ENCODE measurements at regions not wholly inside any gene's neighbourhood (a gene's known extent, or its start where the extent isn't known, plus 50 kb on each side); places are given as distances from the start of the nearest gene placed in this dataset.

DNA sequence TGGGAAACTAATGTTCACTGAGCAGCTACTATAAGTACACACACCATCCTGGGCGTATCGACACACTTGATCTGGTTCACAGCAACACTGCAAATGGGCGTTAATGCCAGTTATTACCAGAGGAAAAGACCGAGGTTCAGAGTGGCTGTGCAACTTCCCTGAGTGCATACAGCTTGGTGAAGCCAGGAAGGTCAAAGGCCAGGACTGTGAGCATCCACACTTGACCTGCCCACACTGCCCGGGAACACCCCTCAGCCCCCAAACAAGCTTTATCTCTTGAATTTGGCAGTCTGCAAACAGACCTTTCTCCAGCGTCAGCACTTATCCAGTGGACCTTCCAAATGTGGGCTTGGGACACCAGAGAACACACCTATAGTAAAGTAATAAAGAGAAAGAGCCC lies 312.6 kb downstream of the BCL11B start:
- no peak for DNase-seq
- no peaks in the 10 kb centered on the region for H3K4me1 ChIP-seq
- BruUV-seq (replicated peaks) = no TSS peak
- POLR2A ChIA-PET = no interaction called here
- Mint-ChIP-seq H3K4me3 (ENCODE audit: unreplicated experiment) (no peak overlapping the region), H3K4me1 (ENCODE audit: low read depth, unreplicated experiment) (no peaks in the 10 kb centered on the region), H3K27ac (ENCODE audit: unreplicated experiment) (no peak overlapping the region), H3K36me3 (ENCODE audit: insufficient read depth, unreplicated experiment) (no peaks in the 10 kb centered on the region), H3K27me3 (ENCODE audit: insufficient read depth, unreplicated experiment) (peaks cover 4% of the 10 kb centered on the region), H3K9me3 (ENCODE audit: unreplicated experiment) (no peaks in the 10 kb centered on the region)
- intact Hi-C loops (cut with micrococcal nuclease; ENCODE audit: unreplicated experiment) = no loop called here
- H3K36me3 ChIP-seq (ENCODE audit: control insufficient read depth, insufficient read depth, low read length) = no peaks in the 10 kb centered on the region
- CTCF ChIA-PET = no interaction called here
- no peaks in the 10 kb centered on the region for H3K27me3 ChIP-seq (replicated peaks; ENCODE audit: control insufficient read depth, insufficient read depth, low read length)
- H3K4me3 ChIP-seq (ENCODE audit: low read depth, low read length) = no peak overlapping the region
- TF ChIP-seq, protein P1, sequence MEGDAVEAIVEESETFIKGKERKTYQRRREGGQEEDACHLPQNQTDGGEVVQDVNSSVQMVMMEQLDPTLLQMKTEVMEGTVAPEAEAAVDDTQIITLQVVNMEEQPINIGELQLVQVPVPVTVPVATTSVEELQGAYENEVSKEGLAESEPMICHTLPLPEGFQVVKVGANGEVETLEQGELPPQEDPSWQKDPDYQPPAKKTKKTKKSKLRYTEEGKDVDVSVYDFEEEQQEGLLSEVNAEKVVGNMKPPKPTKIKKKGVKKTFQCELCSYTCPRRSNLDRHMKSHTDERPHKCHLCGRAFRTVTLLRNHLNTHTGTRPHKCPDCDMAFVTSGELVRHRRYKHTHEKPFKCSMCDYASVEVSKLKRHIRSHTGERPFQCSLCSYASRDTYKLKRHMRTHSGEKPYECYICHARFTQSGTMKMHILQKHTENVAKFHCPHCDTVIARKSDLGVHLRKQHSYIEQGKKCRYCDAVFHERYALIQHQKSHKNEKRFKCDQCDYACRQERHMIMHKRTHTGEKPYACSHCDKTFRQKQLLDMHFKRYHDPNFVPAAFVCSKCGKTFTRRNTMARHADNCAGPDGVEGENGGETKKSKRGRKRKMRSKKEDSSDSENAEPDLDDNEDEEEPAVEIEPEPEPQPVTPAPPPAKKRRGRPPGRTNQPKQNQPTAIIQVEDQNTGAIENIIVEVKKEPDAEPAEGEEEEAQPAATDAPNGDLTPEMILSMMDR (IDR thresholded peaks at IDR 0.05; ENCODE audit: insufficient read depth in 1 of 2, low read depth in 1 of 2, low read length in 1 of 2, severe bottlenecking in 1 of 2, unreplicated experiment in 1 of 2) = no peak
- no peaks in the 10 kb centered on the region for H3K9me3 ChIP-seq

DNA sequence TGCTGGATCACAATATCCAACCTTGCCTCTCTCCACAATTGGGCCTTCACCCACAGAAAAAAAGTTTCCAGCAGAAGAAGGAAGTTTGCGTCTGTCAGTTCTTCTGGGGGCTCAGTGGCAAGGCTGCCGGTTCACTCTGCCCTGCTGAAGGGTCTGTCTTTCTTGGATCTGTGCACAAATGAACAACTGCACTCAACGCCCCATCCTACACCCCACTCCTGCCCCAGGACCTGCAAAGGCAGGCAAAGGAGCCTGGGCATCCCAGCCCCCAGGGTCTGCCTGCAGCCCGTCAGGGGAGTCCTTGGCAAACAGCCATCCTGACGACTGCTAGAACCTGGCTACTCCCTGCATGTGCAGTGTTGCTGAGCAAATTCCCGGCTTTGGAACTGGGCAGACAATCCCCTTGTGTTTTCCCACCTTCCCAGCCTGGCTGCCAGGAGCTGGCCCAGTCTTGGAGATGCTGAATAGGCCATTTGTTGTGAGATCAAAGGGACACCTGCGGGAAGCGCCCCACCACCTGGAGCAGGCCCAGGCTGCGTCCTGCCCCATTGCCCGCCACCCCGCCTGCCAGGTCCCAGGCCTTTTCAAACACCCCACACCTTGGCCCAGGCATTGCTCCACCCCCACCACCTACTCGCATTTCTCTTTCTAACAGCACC lies 311.9 kb downstream of the BCL11B start:
- CTCF ChIA-PET = no interaction called here
- H3K36me3 ChIP-seq (ENCODE audit: control insufficient read depth, insufficient read depth, low read length) = no peaks in the 10 kb centered on the region
- no peaks in the 10 kb centered on the region for H3K9me3 Mint-ChIP-seq (ENCODE audit: unreplicated experiment)
- H3K4me1 Mint-ChIP-seq (ENCODE audit: low read depth, unreplicated experiment) = no peaks in the 10 kb centered on the region
- intact Hi-C loops (cut with micrococcal nuclease; ENCODE audit: unreplicated experiment) = no loop called here
- no peaks in the 10 kb centered on the region for H3K9me3 ChIP-seq
- H3K4me1 ChIP-seq = no peaks in the 10 kb centered on the region
- POLR2A ChIA-PET = no interaction called here
- H3K4me3 Mint-ChIP-seq (ENCODE audit: unreplicated experiment) = no peak overlapping the region
- no peaks in the 10 kb centered on the region for H3K27me3 ChIP-seq (replicated peaks; ENCODE audit: control insufficient read depth, insufficient read depth, low read length)
- H3K27me3 Mint-ChIP-seq (ENCODE audit: insufficient read depth, unreplicated experiment) = peaks cover 9% of the 10 kb centered on the region
- H3K36me3 Mint-ChIP-seq (ENCODE audit: insufficient read depth, unreplicated experiment) = no peaks in the 10 kb centered on the region
- BruUV-seq (replicated peaks) = no TSS peak
- no peak overlapping the region for H3K27ac Mint-ChIP-seq (ENCODE audit: unreplicated experiment)
- TF ChIP-seq, protein P1 (IDR thresholded peaks at IDR 0.05; ENCODE audit: insufficient read depth in 1 of 2, low read depth in 1 of 2, low read length in 1 of 2, severe bottlenecking in 1 of 2, unreplicated experiment in 1 of 2) = no peak
- DNase-seq = no peak
- no peak overlapping the region for H3K4me3 ChIP-seq (ENCODE audit: low read depth, low read length)

- TF ChIP-seq, protein P1 (IDR thresholded peaks at IDR 0.05; ENCODE audit: insufficient read depth in 1 of 2, low read depth in 1 of 2, low read length in 1 of 2, severe bottlenecking in 1 of 2, unreplicated experiment in 1 of 2) = no peak
- H3K4me1 ChIP-seq = no peaks in the 10 kb centered on the region
- Mint-ChIP-seq H3K27ac (ENCODE audit: unreplicated experiment) (no peak overlapping the region), H3K4me1 (ENCODE audit: low read depth, unreplicated experiment) (no peaks in the 10 kb centered on the region), H3K9me3 (ENCODE audit: unreplicated experiment) (no peaks in the 10 kb centered on the region), H3K27me3 (ENCODE audit: insufficient read depth, unreplicated experiment) (peaks cover 9% of the 10 kb centered on the region), H3K4me3 (ENCODE audit: unreplicated experiment) (no peak overlapping the region), H3K36me3 (ENCODE audit: insufficient read depth, unreplicated experiment) (no peaks in the 10 kb centered on the region)
- intact Hi-C loops (cut with micrococcal nuclease; ENCODE audit: unreplicated experiment) = no loop called here
- BruUV-seq (replicated peaks) = no TSS peak
- DNase-seq = no peak
- CTCF ChIA-PET = no interaction called here
- POLR2A ChIA-PET = no interaction called here
- no peaks in the 10 kb centered on the region for H3K9me3 ChIP-seq
- no peaks in the 10 kb centered on the region for H3K36me3 ChIP-seq (ENCODE audit: control insufficient read depth, insufficient read depth, low read length)
- no peaks in the 10 kb centered on the region for H3K27me3 ChIP-seq (replicated peaks; ENCODE audit: control insufficient read depth, insufficient read depth, low read length)
- H3K4me3 ChIP-seq (ENCODE audit: low read depth, low read length) = no peak overlapping the region
Observed at GRCh38 chr14:98960617-98961013, 311.4 kb downstream of the BCL11B start.

Measured in Caco-2 (cell line).